ENCODE measurements at regions not wholly inside any gene's neighbourhood (a gene's known extent, or its start where the extent isn't known, plus 50 kb on each side); places are given as distances from the start of the nearest gene placed in this dataset.

GRCh38 chr16:65200857-65201256, 79.0 kb upstream of the CDH11 start:
- H3K36me3 ChIP-seq (ENCODE audit: control insufficient read depth in 1 of 2, insufficient read depth in 2 of 2, low read length in 2 of 2): no peaks in the 10 kb centered on the region
- no peaks in the 10 kb centered on the region for H3K79me2 ChIP-seq (ENCODE audit: insufficient read depth, low read length)
- intact Hi-C loops (cut with micrococcal nuclease): no loop called here
- no peak overlapping the region for H3K27ac ChIP-seq (ENCODE audit: low read depth, low read length)
- POLR2A ChIA-PET: no interaction called here
- H3K9ac ChIP-seq (ENCODE audit: low read length): no peak overlapping the region
- no peaks in the 10 kb centered on the region for H3K4me1 ChIP-seq (ENCODE audit: control insufficient read depth in 1 of 2, insufficient read depth in 2 of 2, low read length in 2 of 2)
- CTCF ChIA-PET: no interaction called here
- H3K27me3 ChIP-seq (ENCODE audit: insufficient read depth, low read length): no peaks in the 10 kb centered on the region
- BruUV-seq (replicated peaks): no TSS peak
- ATAC-seq (no peak), DNase-seq (ENCODE audit: low read depth, low spot score) (no peak)
- no peaks in the 10 kb centered on the region for H3K9me2 ChIP-seq (ENCODE audit: insufficient read depth)
- no peak overlapping the region for H2AFZ ChIP-seq (ENCODE audit: low read depth, low read length, poor library complexity, severe bottlenecking)
- H3K9me3 ChIP-seq (ENCODE audit: control insufficient read depth in 1 of 2, insufficient read depth in 1 of 2, low read depth in 1 of 2, low read length in 2 of 2): peaks cover 16% of the 10 kb centered on the region in 2 experiments; a peak in 2 of 4 replicates
- H3K4me2 ChIP-seq (ENCODE audit: low read length): no peak overlapping the region
- RAD21 ChIA-PET (ENCODE audit: low non-redundant PET in 1 of 2, low total read pairs in 2 of 2, uncharacterized antibody in 2 of 2, unreplicated experiment in 2 of 2): no interaction called here
- H3K4me3 ChIP-seq (replicated peaks in 1 of 2; ENCODE audit: low read depth in 1 of 2, low read length in 2 of 2): no peak overlapping the region
- H4K20me1 ChIP-seq (ENCODE audit: insufficient read depth): no peaks in the 10 kb centered on the region
- TF ChIP-seq CTCF (IDR thresholded peaks at IDR 0.05 in 2 of 3, conservative IDR thresholded peaks at IDR 0.05 in 1 of 3; ENCODE audit: borderline replicate concordance in 1 of 3, insufficient read depth in 1 of 3, low read depth in 2 of 3, low read length in 2 of 3) (no peak), POLR2AphosphoS5 (IDR thresholded peaks at IDR 0.05; ENCODE audit: low read depth, low read length) (no peak), RAD21 (IDR thresholded peaks at IDR 0.05; ENCODE audit: low read depth) (no peak), REST (IDR thresholded peaks at IDR 0.05; ENCODE audit: low read depth) (no peak), JUND (IDR thresholded peaks at IDR 0.05) (no peak)
